DOHH2 (cell line): ENCODE measurements at regions not wholly inside any gene's neighbourhood (a gene's known extent, or its start where the extent isn't known, plus 50 kb on each side); places are given as distances from the start of the nearest gene placed in this dataset.

Source experiments
- CTCF ChIP-seq: fragments of 200-600 bp; sonication (generic); IDR thresholded peaks from one replicate; pipeline ENCODE4 v1.5.1; 2014; ENCODE audit warnings: antibody characterized with exemption, mild to moderate bottlenecking, low read depth, low read length; ENCODE audit not compliant: poor library complexity, severe bottlenecking
- EZH2phosphoT487 ChIP-seq: fragments of 200-600 bp; sonication (generic); IDR thresholded peaks from 2 replicates; pipeline ENCODE4 v1.6.1; 2017; ENCODE audit warnings: borderline replicate concordance, mild to moderate bottlenecking, antibody characterized with exemption, low read length, moderate library complexity, mixed read lengths

GRCh38 chr18:11307716-11308115, 158.3 kb upstream of the PIEZO2 start:
- TF ChIP-seq CTCF (no peak), EZH2phosphoT487 (no peak)
